UCSD-AML1 (cell line): ENCODE measurements at regions not wholly inside any gene's neighbourhood (a gene's known extent, or its start where the extent isn't known, plus 50 kb on each side); places are given as distances from the start of the nearest gene placed in this dataset.
"Not testable (repeated sequence)": the region's sequence is repeated elsewhere in the genome, so short reads cannot be mapped to it uniquely, and the experiment has no call there.

Source experiments
- DNase-seq: peaks from one replicate; lab custom pipeline; 2025; ENCODE audit not compliant: unreplicated experiment; lab: John Stamatoyannopoulos, UW

GRCh38 chr1:121109025-121109424 is 75.1 kb downstream of the FAM72B start:
- DNase-seq, result not testable (repeated sequence)

- not testable (repeated sequence) for DNase-seq
Observed at GRCh38 chr1:121116522-121117297, 67.4 kb downstream of the FAM72B start.

GRCh38 chr1:121117298-121117611 is 66.9 kb downstream of the FAM72B start:
- DNase-seq, result not testable (repeated sequence)

- DNase-seq, result not testable (repeated sequence)
Observed at GRCh38 chr1:121117622-121118479, 66.3 kb downstream of the FAM72B start.
